K562 (cell line): ENCODE measurements at regions not wholly inside any gene's neighbourhood (a gene's known extent, or its start where the extent isn't known, plus 50 kb on each side); places are given as distances from the start of the nearest gene placed in this dataset.

Experiments used
- CTCF ChIP-seq, 3 experiments: IDR thresholded peaks in 2 of 3; conservative IDR thresholded peaks in 1 of 3; 2 replicates each; pipeline ENCODE4 v1.5.1; 2011 to 2012; ENCODE audit warnings: low read length in 3 of 3, mild to moderate bottlenecking in 3 of 3, control low read depth in 2 of 3, improper control_type of control experiment in 1 of 3, inconsistent platforms in 1 of 3, low read depth in 1 of 3, mixed read lengths in 1 of 3, moderate library complexity in 1 of 3; ENCODE audit not compliant: insufficient read depth in 2 of 3
- JUNB ChIP-seq: fragments of 450-650 bp; formaldehyde crosslinking; conservative IDR thresholded peaks from 2 replicates; pipeline ENCODE4 v1.4.0; 2020; ENCODE audit warnings: mild to moderate bottlenecking
- NFRKB ChIP-seq: fragments of 450-650 bp; IDR thresholded peaks from 2 replicates; pipeline ENCODE4 v1.6.1; 2016; ENCODE audit warnings: low read depth
- RAD21 ChIP-seq, 2 experiments: fragments of 250-450 bp in 1 of 2; fragments of 450-650 bp in 1 of 2; sonication (Bioruptor Pico) in 1 of 2; formaldehyde crosslinking in 1 of 2; IDR thresholded peaks in 1 of 2; conservative IDR thresholded peaks in 1 of 2; 2 replicates each; pipeline versions ENCODE4 v1.4.0 to v1.8.0; 2020 to 2022; ENCODE audit warnings: mild to moderate bottlenecking in 2 of 2, moderate library complexity in 1 of 2

DNA sequence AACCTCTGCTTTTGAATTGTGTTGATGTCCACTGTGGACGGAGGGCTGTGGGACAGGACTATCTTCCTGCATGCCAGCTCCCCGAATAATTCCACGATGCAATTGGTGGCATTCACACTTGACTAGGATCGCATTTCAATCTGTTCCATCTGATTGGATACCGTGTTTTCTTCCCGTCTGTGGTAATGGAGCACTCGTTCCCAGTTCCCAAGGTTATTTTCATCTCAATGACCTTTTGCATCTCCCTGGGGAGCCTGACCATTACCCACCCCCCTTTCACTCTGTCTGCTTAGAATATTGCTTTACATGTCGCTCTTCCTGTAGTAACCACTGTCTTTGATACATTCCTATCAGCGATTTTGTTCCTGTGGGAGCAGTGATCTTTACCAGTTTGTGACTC lies 402.2 kb upstream of the WWC1 start:
- TF ChIP-seq RAD21 (CRISPR knock-in tag; conservative IDR thresholded peaks at IDR 0.05 in 1 of 2, IDR thresholded peaks at IDR 0.05 in 1 of 2) (no peak), NFRKB (no peak), JUNB (CRISPR knock-in tag) (no peak), CTCF (IDR thresholded peaks at IDR 0.05 in 2 of 3, conservative IDR thresholded peaks at IDR 0.05 in 1 of 3; ENCODE audit: insufficient read depth in 2 of 3, low read depth in 1 of 3, low read length in 3 of 3) (no peak)
